SK-N-SH (cell line): ENCODE measurements at regions not wholly inside any gene's neighbourhood (a gene's known extent, or its start where the extent isn't known, plus 50 kb on each side); places are given as distances from the start of the nearest gene placed in this dataset.

ENCODE experiments used
- CHD2 ChIP-seq: fragments of 150-350 bp; IDR thresholded peaks from 2 replicates; pipeline ENCODE4 v1.6.1; 2018; ENCODE audit warnings: low read length; ENCODE audit not compliant: partially characterized antibody
- CTCF ChIP-seq: fragments of 200-600 bp; sonication (generic); IDR thresholded peaks from 2 replicates; pipeline ENCODE4 v1.6.1; 2017; ENCODE audit warnings: antibody characterized with exemption, mild to moderate bottlenecking, moderate library complexity
- NRF1 ChIP-seq: IDR thresholded peaks from 2 replicates; pipeline ENCODE4 v1.6.1; 2012; ENCODE audit warnings: low read depth, mild to moderate bottlenecking, low read length
- POLR2AphosphoS5 ChIP-seq: IDR thresholded peaks from 2 replicates; pipeline ENCODE4 v1.6.1; 2012; ENCODE audit warnings: low read depth, low read length
- RAD21 ChIP-seq: IDR thresholded peaks from 2 replicates; pipeline ENCODE4 v1.6.1; 2012; ENCODE audit warnings: mild to moderate bottlenecking, low read length
- RCOR1 ChIP-seq: fragments of 150-350 bp; IDR thresholded peaks from 2 replicates; pipeline ENCODE4 v1.6.1; 2017; ENCODE audit warnings: antibody characterized with exemption, low read length
- RXRA ChIP-seq: IDR thresholded peaks from 2 replicates; pipeline ENCODE4 v1.4.0; 2012; ENCODE audit warnings: low read depth, mild to moderate bottlenecking, borderline replicate concordance
- TF ChIP-seq, protein P1 (sequence below): IDR thresholded peaks from 2 replicates; pipeline ENCODE4 v1.6.1; 2012; ENCODE audit warnings: mild to moderate bottlenecking, low read depth, low read length, moderate library complexity

- TF ChIP-seq, protein P1, sequence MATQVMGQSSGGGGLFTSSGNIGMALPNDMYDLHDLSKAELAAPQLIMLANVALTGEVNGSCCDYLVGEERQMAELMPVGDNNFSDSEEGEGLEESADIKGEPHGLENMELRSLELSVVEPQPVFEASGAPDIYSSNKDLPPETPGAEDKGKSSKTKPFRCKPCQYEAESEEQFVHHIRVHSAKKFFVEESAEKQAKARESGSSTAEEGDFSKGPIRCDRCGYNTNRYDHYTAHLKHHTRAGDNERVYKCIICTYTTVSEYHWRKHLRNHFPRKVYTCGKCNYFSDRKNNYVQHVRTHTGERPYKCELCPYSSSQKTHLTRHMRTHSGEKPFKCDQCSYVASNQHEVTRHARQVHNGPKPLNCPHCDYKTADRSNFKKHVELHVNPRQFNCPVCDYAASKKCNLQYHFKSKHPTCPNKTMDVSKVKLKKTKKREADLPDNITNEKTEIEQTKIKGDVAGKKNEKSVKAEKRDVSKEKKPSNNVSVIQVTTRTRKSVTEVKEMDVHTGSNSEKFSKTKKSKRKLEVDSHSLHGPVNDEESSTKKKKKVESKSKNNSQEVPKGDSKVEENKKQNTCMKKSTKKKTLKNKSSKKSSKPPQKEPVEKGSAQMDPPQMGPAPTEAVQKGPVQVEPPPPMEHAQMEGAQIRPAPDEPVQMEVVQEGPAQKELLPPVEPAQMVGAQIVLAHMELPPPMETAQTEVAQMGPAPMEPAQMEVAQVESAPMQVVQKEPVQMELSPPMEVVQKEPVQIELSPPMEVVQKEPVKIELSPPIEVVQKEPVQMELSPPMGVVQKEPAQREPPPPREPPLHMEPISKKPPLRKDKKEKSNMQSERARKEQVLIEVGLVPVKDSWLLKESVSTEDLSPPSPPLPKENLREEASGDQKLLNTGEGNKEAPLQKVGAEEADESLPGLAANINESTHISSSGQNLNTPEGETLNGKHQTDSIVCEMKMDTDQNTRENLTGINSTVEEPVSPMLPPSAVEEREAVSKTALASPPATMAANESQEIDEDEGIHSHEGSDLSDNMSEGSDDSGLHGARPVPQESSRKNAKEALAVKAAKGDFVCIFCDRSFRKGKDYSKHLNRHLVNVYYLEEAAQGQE, result no peak
- no peak for TF ChIP-seq CTCF
- TF ChIP-seq RCOR1, result no peak
- TF ChIP-seq NRF1, result no peak
- no peak for TF ChIP-seq RAD21
- TF ChIP-seq POLR2AphosphoS5, result no peak
- TF ChIP-seq RXRA, result no peak
- TF ChIP-seq CHD2, result no peak
These were observed 256.5 kb upstream of the CHD6 start for GRCh38 chr20:41874658-41875057.
